ENCODE measurements at regions not wholly inside any gene's neighbourhood (a gene's known extent, or its start where the extent isn't known, plus 50 kb on each side); places are given as distances from the start of the nearest gene placed in this dataset.
A peak's percentile ranks its signal among the peaks of the same experiment; 100 is the strongest.

GRCh38 chr14:53330441-53330840, 177.3 kb upstream of the DDHD1 start (continued):
- TF ChIP-seq, protein P1, sequence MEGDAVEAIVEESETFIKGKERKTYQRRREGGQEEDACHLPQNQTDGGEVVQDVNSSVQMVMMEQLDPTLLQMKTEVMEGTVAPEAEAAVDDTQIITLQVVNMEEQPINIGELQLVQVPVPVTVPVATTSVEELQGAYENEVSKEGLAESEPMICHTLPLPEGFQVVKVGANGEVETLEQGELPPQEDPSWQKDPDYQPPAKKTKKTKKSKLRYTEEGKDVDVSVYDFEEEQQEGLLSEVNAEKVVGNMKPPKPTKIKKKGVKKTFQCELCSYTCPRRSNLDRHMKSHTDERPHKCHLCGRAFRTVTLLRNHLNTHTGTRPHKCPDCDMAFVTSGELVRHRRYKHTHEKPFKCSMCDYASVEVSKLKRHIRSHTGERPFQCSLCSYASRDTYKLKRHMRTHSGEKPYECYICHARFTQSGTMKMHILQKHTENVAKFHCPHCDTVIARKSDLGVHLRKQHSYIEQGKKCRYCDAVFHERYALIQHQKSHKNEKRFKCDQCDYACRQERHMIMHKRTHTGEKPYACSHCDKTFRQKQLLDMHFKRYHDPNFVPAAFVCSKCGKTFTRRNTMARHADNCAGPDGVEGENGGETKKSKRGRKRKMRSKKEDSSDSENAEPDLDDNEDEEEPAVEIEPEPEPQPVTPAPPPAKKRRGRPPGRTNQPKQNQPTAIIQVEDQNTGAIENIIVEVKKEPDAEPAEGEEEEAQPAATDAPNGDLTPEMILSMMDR (conservative IDR thresholded peaks at IDR 0.05; ENCODE audit: low read depth in 2 of 2), result no peak
- no peak for TF ChIP-seq CREB1 (CRISPR knock-in tag; IDR thresholded peaks at IDR 0.05; ENCODE audit: low read depth)
- TF ChIP-seq, protein P2, sequence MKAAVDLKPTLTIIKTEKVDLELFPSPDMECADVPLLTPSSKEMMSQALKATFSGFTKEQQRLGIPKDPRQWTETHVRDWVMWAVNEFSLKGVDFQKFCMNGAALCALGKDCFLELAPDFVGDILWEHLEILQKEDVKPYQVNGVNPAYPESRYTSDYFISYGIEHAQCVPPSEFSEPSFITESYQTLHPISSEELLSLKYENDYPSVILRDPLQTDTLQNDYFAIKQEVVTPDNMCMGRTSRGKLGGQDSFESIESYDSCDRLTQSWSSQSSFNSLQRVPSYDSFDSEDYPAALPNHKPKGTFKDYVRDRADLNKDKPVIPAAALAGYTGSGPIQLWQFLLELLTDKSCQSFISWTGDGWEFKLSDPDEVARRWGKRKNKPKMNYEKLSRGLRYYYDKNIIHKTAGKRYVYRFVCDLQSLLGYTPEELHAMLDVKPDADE (IDR thresholded peaks at IDR 0.05), result no peak
- TF ChIP-seq STAT1 (IDR thresholded peaks at IDR 0.05; ENCODE audit: unreplicated experiment), result no peak
- no peak for TF ChIP-seq ZNF114 (CRISPR knock-in tag; IDR thresholded peaks at IDR 0.05)
- no peak for TF ChIP-seq EZH2 (IDR thresholded peaks at IDR 0.05; ENCODE audit: low read depth, unreplicated experiment)
- no peak for TF ChIP-seq EZH2phosphoT487 (IDR thresholded peaks at IDR 0.05; ENCODE audit: unreplicated experiment)
- TF ChIP-seq, protein P3, sequence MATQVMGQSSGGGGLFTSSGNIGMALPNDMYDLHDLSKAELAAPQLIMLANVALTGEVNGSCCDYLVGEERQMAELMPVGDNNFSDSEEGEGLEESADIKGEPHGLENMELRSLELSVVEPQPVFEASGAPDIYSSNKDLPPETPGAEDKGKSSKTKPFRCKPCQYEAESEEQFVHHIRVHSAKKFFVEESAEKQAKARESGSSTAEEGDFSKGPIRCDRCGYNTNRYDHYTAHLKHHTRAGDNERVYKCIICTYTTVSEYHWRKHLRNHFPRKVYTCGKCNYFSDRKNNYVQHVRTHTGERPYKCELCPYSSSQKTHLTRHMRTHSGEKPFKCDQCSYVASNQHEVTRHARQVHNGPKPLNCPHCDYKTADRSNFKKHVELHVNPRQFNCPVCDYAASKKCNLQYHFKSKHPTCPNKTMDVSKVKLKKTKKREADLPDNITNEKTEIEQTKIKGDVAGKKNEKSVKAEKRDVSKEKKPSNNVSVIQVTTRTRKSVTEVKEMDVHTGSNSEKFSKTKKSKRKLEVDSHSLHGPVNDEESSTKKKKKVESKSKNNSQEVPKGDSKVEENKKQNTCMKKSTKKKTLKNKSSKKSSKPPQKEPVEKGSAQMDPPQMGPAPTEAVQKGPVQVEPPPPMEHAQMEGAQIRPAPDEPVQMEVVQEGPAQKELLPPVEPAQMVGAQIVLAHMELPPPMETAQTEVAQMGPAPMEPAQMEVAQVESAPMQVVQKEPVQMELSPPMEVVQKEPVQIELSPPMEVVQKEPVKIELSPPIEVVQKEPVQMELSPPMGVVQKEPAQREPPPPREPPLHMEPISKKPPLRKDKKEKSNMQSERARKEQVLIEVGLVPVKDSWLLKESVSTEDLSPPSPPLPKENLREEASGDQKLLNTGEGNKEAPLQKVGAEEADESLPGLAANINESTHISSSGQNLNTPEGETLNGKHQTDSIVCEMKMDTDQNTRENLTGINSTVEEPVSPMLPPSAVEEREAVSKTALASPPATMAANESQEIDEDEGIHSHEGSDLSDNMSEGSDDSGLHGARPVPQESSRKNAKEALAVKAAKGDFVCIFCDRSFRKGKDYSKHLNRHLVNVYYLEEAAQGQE (IDR thresholded peaks at IDR 0.05; ENCODE audit: unreplicated experiment), result no peak
- no peak for TF ChIP-seq ZNF331 (CRISPR knock-in tag; IDR thresholded peaks at IDR 0.05; ENCODE audit: low read depth)

DNA sequence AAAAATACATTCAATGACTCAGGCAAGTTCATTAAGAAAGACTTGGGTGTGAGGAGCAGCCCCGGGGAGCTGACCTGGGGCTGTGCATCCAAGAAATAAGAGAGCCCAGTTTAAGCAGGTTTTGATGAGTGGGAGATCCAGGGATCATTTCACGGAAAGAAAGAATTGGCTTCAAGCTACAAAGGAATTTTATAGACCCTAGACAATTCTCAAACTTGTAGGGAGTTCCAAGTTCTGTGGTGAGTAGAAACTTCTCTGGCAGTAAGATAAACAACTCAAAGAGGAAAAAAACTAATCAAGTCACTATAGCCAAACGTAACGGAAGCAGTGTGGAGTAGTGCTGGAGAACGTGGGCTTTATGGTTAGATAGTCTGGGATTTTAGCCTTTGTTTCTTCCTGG, 175.7 kb upstream of the DDHD1 start:
- H3K36me3 ChIP-seq (ENCODE audit: insufficient read depth), result no peaks in the 10 kb centered on the region
- Mint-ChIP-seq H3K27me3 (ENCODE audit: insufficient read depth, low read depth, poor library complexity) (no peaks in the 10 kb centered on the region), H3K4me3 (no peak overlapping the region), H3K9me3 (no peaks in the 10 kb centered on the region; the same call in 2 of the 3 replicates), H3K4me1 (peaks cover 26% of the 10 kb centered on the region), H3K27ac (peak overlapping the region; percentile 71), H3K36me3 (ENCODE audit: low read depth) (no peaks in the 10 kb centered on the region)
- peaks cover 14% of the 10 kb centered on the region for H3K4me1 ChIP-seq (ENCODE audit: insufficient read depth)
- peak overlapping the region; percentile 43; the same call in 1 of the 2 replicates for H3K4me2 ChIP-seq
- peak overlapping the region; percentile 3; the same call in 1 of the 2 replicates for H2AFZ ChIP-seq
- H3F3A ChIP-seq (replicated peaks; ENCODE audit: low read depth), result no peaks in the 10 kb centered on the region
- H4K20me1 ChIP-seq (replicated peaks; ENCODE audit: insufficient read depth), result no peaks in the 10 kb centered on the region
- no peak overlapping the region for H3K4me3 ChIP-seq
- no peaks in the 10 kb centered on the region for H3K27me3 ChIP-seq (ENCODE audit: insufficient read depth)
- ATAC-seq (no peak), DNase-seq (ENCODE audit: low spot score) (no peak)
- H3K79me2 ChIP-seq (replicated peaks; ENCODE audit: insufficient read depth), result no peaks in the 10 kb centered on the region
- peaks cover 21% of the 10 kb centered on the region; the same call in 1 of the 2 replicates for H3K9me2 ChIP-seq (ENCODE audit: insufficient read depth)
- 0 out of 2 replicates have a peak overlapping the region, but pooled peaks have one; percentile 3 for H3K27ac ChIP-seq (ENCODE audit: low read depth)
- TF ChIP-seq JUNB (IDR thresholded peaks at IDR 0.05; ENCODE audit: unreplicated experiment) (no peak), NANOG (IDR thresholded peaks at IDR 0.05; ENCODE audit: borderline replicate concordance) (no peak), EZH2phosphoT487 (IDR thresholded peaks at IDR 0.05; ENCODE audit: unreplicated experiment) (no peak), POLR2AphosphoS5 (IDR thresholded peaks at IDR 0.05; ENCODE audit: low read depth) (no peak), CREB1 (CRISPR knock-in tag; IDR thresholded peaks at IDR 0.05; ENCODE audit: low read depth) (no peak), ZNF114 (CRISPR knock-in tag; IDR thresholded peaks at IDR 0.05) (no peak), EZH2 (IDR thresholded peaks at IDR 0.05; ENCODE audit: low read depth, unreplicated experiment) (no peak), STAT1 (IDR thresholded peaks at IDR 0.05; ENCODE audit: unreplicated experiment) (no peak)
- TF ChIP-seq, protein P2 (IDR thresholded peaks at IDR 0.05), result no peak
- TF ChIP-seq, protein P3 (IDR thresholded peaks at IDR 0.05; ENCODE audit: unreplicated experiment), result no peak
- TF ChIP-seq, protein P1 (conservative IDR thresholded peaks at IDR 0.05; ENCODE audit: low read depth in 2 of 2), result no peak

Data from GM23338 (cell line).